ENCODE measurements at regions not wholly inside any gene's neighbourhood (a gene's known extent, or its start where the extent isn't known, plus 50 kb on each side); places are given as distances from the start of the nearest gene placed in this dataset.
A peak's percentile ranks its signal among the peaks of the same experiment; 100 is the strongest.

DNA sequence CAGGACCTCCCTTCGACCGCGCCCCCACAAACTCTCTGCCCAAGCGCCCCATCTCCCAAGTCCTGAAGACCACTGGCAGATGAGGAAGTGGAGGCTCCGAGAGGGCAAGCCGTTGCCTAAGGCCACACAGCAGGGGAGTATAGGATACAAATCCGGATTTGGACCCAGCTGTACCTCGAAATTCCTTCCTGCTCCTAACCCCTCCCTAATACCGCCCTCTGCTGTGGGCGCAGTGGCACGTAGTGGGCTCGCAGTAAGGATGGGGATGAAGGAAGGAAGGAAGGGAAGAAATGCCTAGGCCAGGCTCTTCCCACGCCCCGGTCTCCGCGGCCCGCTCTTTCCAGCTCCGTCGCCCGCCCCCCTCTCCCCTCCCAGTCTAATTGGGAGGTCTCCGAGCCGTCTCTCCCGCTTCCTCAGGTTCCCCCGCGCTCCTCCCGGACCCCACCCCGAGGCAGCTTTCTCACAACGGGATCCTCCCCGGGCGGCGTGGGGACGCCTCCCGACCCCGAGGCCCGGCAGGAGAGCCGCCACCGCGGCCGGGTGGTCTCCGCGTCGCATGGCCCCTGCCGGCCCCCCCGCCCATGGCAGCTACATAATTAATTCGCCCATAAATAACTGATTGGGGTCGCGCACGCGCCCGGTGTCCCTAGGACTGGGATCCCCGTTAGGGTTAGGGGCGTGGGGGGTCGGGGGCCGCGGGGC is 138.9 kb downstream of the C9orf50 start:
- 9% methylated on average over 53 to 55 of the region's 55 CpGs for WGBS, 2 donors
- peak overlapping the region; percentile 16 for H3K4me3 ChIP-seq
- DNase-seq (peak; percentile 75 to 84 (median 79)), ATAC-seq (ENCODE audit: insufficient read depth, low FRiP score) (no peak)
- no peaks in the 10 kb centered on the region for H3K36me3 ChIP-seq (ENCODE audit: control insufficient read depth in 4 of 4, insufficient read depth in 4 of 4, low read length in 4 of 4)
- peaks cover 0 to 75% (median 41%) of the 10 kb centered on the region in 5 donors for H3K4me1 ChIP-seq (ENCODE audit: control insufficient read depth in 5 of 5, insufficient read depth in 5 of 5, low read length in 5 of 5)
- H3K27ac ChIP-seq (ENCODE audit: low read depth in 1 of 2, low read length in 1 of 2), result peak overlapping the region; percentile 96 to 99
- no peaks in the 10 kb centered on the region for H3K9me3 ChIP-seq (ENCODE audit: control insufficient read depth in 4 of 4, insufficient read depth in 3 of 4, low read length in 3 of 4)
- TF ChIP-seq, protein P1, sequence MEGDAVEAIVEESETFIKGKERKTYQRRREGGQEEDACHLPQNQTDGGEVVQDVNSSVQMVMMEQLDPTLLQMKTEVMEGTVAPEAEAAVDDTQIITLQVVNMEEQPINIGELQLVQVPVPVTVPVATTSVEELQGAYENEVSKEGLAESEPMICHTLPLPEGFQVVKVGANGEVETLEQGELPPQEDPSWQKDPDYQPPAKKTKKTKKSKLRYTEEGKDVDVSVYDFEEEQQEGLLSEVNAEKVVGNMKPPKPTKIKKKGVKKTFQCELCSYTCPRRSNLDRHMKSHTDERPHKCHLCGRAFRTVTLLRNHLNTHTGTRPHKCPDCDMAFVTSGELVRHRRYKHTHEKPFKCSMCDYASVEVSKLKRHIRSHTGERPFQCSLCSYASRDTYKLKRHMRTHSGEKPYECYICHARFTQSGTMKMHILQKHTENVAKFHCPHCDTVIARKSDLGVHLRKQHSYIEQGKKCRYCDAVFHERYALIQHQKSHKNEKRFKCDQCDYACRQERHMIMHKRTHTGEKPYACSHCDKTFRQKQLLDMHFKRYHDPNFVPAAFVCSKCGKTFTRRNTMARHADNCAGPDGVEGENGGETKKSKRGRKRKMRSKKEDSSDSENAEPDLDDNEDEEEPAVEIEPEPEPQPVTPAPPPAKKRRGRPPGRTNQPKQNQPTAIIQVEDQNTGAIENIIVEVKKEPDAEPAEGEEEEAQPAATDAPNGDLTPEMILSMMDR (IDR thresholded peaks at IDR 0.05; ENCODE audit: control extremely low read depth, extremely low read depth), result peak; percentile 9
- peak overlapping the region; percentile 61 to 92 for H3K9ac ChIP-seq (ENCODE audit: insufficient read depth in 1 of 2, low read length in 2 of 2)
- no peaks in the 10 kb centered on the region for H3K27me3 ChIP-seq (ENCODE audit: control insufficient read depth in 3 of 3, insufficient read depth in 3 of 3, low read length in 2 of 3)

- TF ChIP-seq, protein P1 (IDR thresholded peaks at IDR 0.05; ENCODE audit: control extremely low read depth, extremely low read depth), result no peak
- Histone ChIP-seq H3K36me3 (ENCODE audit: control insufficient read depth in 4 of 4, insufficient read depth in 4 of 4, low read length in 4 of 4) (no peaks in the 10 kb centered on the region), H3K9ac (ENCODE audit: insufficient read depth in 1 of 2, low read length in 2 of 2) (peak overlapping the region; percentile 61 to 92), H3K27ac (ENCODE audit: low read depth in 1 of 2, low read length in 1 of 2) (peak overlapping the region; percentile 96 to 99), H3K4me1 (ENCODE audit: control insufficient read depth in 5 of 5, insufficient read depth in 5 of 5, low read length in 5 of 5) (peaks cover 0 to 70% (median 37%) of the 10 kb centered on the region in 5 donors), H3K4me3 (no peak overlapping the region), H3K9me3 (ENCODE audit: control insufficient read depth in 4 of 4, insufficient read depth in 3 of 4, low read length in 3 of 4) (no peaks in the 10 kb centered on the region), H3K27me3 (ENCODE audit: control insufficient read depth in 3 of 3, insufficient read depth in 3 of 3, low read length in 2 of 3) (no peaks in the 10 kb centered on the region)
- ATAC-seq (ENCODE audit: insufficient read depth, low FRiP score), result no peak
- 77 to 88% methylated on average over 9 of the region's 9 CpGs for WGBS, 2 donors
- DNase-seq, result no peak
Observed at GRCh38 chr9:129481424-129481809, 139.5 kb downstream of the C9orf50 start.

DNA sequence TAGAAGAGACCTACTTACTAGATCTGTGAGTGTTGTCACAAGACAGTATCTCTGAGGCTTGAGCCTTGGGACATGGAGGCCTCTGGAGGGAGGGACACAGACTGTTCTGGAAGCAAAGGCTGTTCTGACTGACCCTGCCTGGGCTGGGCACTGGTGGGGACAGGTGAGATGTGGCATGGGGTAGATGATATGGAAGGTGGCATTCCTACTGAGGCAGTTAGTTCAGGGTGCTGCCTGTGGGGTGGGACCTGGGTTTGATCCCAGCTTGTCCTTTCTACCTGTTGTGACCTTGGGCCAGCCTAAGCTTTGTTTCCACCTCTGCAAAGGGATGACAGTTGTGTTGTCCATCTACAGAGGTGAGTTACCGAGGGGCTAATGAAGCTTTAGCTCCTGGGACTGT is 140.2 kb downstream of the C9orf50 start:
- H3K36me3 ChIP-seq (ENCODE audit: control insufficient read depth in 4 of 4, insufficient read depth in 4 of 4, low read length in 4 of 4), result no peaks in the 10 kb centered on the region
- H3K9ac ChIP-seq (ENCODE audit: insufficient read depth in 1 of 2, low read length in 2 of 2), result no peak overlapping the region
- TF ChIP-seq, protein P1 (IDR thresholded peaks at IDR 0.05; ENCODE audit: control extremely low read depth, extremely low read depth), result no peak
- peaks cover 0 to 63% (median 37%) of the 10 kb centered on the region in 5 donors for H3K4me1 ChIP-seq (ENCODE audit: control insufficient read depth in 5 of 5, insufficient read depth in 5 of 5, low read length in 5 of 5)
- H3K4me3 ChIP-seq, result no peak overlapping the region
- H3K9me3 ChIP-seq (ENCODE audit: control insufficient read depth in 4 of 4, insufficient read depth in 3 of 4, low read length in 3 of 4), result no peaks in the 10 kb centered on the region
- WGBS, 2 donors, result 100% methylated on average over 1 of the region's 1 CpG
- DNase-seq, result no peak
- H3K27ac ChIP-seq (ENCODE audit: low read depth in 1 of 2, low read length in 1 of 2), result peak overlapping the region; percentile 48 to 99
- no peaks in the 10 kb centered on the region for H3K27me3 ChIP-seq (ENCODE audit: control insufficient read depth in 3 of 3, insufficient read depth in 3 of 3, low read length in 2 of 3)
- ATAC-seq (ENCODE audit: insufficient read depth, low FRiP score), result no peak

Data from lung (tissue), 11 donors.